ENCODE measurements at regions not wholly inside any gene's neighbourhood (a gene's known extent, or its start where the extent isn't known, plus 50 kb on each side); places are given as distances from the start of the nearest gene placed in this dataset.

DNA sequence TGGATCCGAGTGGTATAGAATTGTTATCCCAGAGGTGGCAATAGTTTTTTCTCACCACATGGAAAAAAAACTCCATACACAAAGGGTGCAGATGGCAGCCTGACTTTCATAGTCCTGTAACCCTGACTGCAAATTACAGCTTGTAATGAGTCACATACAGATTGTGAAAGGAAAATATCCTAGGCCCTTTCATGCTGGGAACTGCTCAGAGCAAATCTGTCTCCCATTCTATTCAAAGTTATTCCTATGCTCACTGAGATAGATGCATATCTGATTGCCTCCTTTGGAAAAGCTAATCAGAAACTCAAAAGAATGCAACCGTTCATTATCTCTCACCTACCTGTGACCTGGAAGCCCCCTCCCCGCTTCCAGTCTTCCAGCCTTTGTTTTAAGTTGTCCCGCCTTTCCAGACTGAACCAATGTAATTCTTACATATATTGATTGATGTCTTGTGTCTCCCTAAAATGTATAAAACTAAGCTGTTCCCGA is 108.7 kb upstream of the MAP3K4 start:
- no peak for DNase-seq
- Histone ChIP-seq H3K36me3 (ENCODE audit: control insufficient read depth, insufficient read depth, low read length) (no peaks in the 10 kb centered on the region), H3K79me1 (ENCODE audit: low read depth in 1 of 2, low read length in 2 of 2) (no peaks in the 10 kb centered on the region), H3K9me1 (ENCODE audit: insufficient read depth, low read length) (no peaks in the 10 kb centered on the region), H4K8ac (ENCODE audit: low read depth in 2 of 2, low read length in 2 of 2) (no peak overlapping the region), H2AK9ac (replicated peaks; ENCODE audit: low read depth, low read length, poor library complexity) (no peak overlapping the region), H3K4ac (ENCODE audit: low read depth, low read length) (no peak overlapping the region), H3K4me2 (ENCODE audit: low read depth, low read length) (no peak overlapping the region), H3K23ac (ENCODE audit: low read depth, low read length) (no peak overlapping the region), H2BK5ac (ENCODE audit: low read depth, low read length, poor library complexity, severe bottlenecking) (no peak overlapping the region), H2BK15ac (ENCODE audit: low read depth, low read length) (no peak overlapping the region), H3K56ac (ENCODE audit: extremely low read depth, insufficient read depth, low read length) (no peak overlapping the region), H3K4me3 (ENCODE audit: insufficient read depth, low read depth, low read length) (no peak overlapping the region), H3K18ac (ENCODE audit: low read depth, low read length) (no peak overlapping the region), H4K91ac (ENCODE audit: insufficient read depth, low read depth, low read length) (no peak overlapping the region), H3K9me3 (ENCODE audit: control insufficient read depth, insufficient read depth, low read length) (no peaks in the 10 kb centered on the region), H2AFZ (replicated peaks; ENCODE audit: low read length, poor library complexity) (no peak overlapping the region), H4K20me1 (ENCODE audit: insufficient read depth, low read length) (no peaks in the 10 kb centered on the region), H2BK20ac (ENCODE audit: low read depth, low read length) (no peak overlapping the region), H3K9ac (ENCODE audit: low read depth, low read length) (no peak overlapping the region), H2BK120ac (ENCODE audit: low read depth, low read length) (no peak overlapping the region), H3K4me1 (ENCODE audit: control insufficient read depth, insufficient read depth, low read length) (no peaks in the 10 kb centered on the region), H4K5ac (ENCODE audit: low read depth, low read length) (no peak overlapping the region), H3K14ac (replicated peaks; ENCODE audit: low read depth, low read length) (no peak overlapping the region), H3K27ac (ENCODE audit: insufficient read depth, low read length) (no peak overlapping the region), H2AK5ac (ENCODE audit: low read depth, low read length) (no peak overlapping the region), H3K27me3 (ENCODE audit: control insufficient read depth, insufficient read depth, low read length) (no peaks in the 10 kb centered on the region)
- ATAC-seq (ENCODE audit: low read depth) = no peak
- no TSS peak for BruUV-seq (replicated peaks)
- TF ChIP-seq RCOR1 (IDR thresholded peaks at IDR 0.05; ENCODE audit: insufficient replicate concordance, low read length) (no peak), USF2 (IDR thresholded peaks at IDR 0.05; ENCODE audit: low read depth, low read length) (no peak), CEBPB (IDR thresholded peaks at IDR 0.05; ENCODE audit: low read depth, low read length) (no peak), MXI1 (IDR thresholded peaks at IDR 0.05; ENCODE audit: borderline replicate concordance, low read depth, low read length) (no peak), POLR2A (IDR thresholded peaks at IDR 0.05; ENCODE audit: low read depth, low read length) (no peak), ELK1 (IDR thresholded peaks at IDR 0.05; ENCODE audit: borderline replicate concordance, low read depth, low read length) (no peak), NFE2L2 (IDR thresholded peaks at IDR 0.05; ENCODE audit: low read depth, low read length) (no peak), FOS (IDR thresholded peaks at IDR 0.05; ENCODE audit: low read depth, low read length) (no peak), RAD21 (IDR thresholded peaks at IDR 0.05; ENCODE audit: low read length) (no peak), MAFK (IDR thresholded peaks at IDR 0.05; ENCODE audit: low read depth, low read length) (no peak), RFX5 (IDR thresholded peaks at IDR 0.05; ENCODE audit: low read depth, low read length) (no peak), MAZ (IDR thresholded peaks at IDR 0.05; ENCODE audit: borderline replicate concordance, low read depth, low read length) (no peak), CHD1 (IDR thresholded peaks at IDR 0.05; ENCODE audit: low read depth, low read length) (no peak), SMC3 (IDR thresholded peaks at IDR 0.05; ENCODE audit: low read depth, low read length) (no peak), BHLHE40 (IDR thresholded peaks at IDR 0.05; ENCODE audit: low read depth, low read length) (no peak)
- TF ChIP-seq, protein P1, sequence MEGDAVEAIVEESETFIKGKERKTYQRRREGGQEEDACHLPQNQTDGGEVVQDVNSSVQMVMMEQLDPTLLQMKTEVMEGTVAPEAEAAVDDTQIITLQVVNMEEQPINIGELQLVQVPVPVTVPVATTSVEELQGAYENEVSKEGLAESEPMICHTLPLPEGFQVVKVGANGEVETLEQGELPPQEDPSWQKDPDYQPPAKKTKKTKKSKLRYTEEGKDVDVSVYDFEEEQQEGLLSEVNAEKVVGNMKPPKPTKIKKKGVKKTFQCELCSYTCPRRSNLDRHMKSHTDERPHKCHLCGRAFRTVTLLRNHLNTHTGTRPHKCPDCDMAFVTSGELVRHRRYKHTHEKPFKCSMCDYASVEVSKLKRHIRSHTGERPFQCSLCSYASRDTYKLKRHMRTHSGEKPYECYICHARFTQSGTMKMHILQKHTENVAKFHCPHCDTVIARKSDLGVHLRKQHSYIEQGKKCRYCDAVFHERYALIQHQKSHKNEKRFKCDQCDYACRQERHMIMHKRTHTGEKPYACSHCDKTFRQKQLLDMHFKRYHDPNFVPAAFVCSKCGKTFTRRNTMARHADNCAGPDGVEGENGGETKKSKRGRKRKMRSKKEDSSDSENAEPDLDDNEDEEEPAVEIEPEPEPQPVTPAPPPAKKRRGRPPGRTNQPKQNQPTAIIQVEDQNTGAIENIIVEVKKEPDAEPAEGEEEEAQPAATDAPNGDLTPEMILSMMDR (conservative IDR thresholded peaks at IDR 0.05; ENCODE audit: low read depth, low read length) = no peak
- WGBS, 2 experiments (ENCODE audit: extremely low coverage in 2 of 2, insufficient read length in 1 of 2) = no CpG with 5 or more reads among the region's 5 CpGs
- in situ Hi-C loops (cut with MboI; ENCODE audit: low sequenced_read_pairs) (no loop called here), intact Hi-C loops (cut with micrococcal nuclease) (no loop called here), dilution Hi-C loops (cut with HindIII; ENCODE audit: low sequenced_read_pairs, unreplicated experiment) (no loop called here)
- ChIA-PET CTCF (no interaction called here), POLR2A (ENCODE audit: unreplicated experiment) (no interaction called here)
